RPMI8226 (cell line): ENCODE measurements at regions not wholly inside any gene's neighbourhood (a gene's known extent, or its start where the extent isn't known, plus 50 kb on each side); places are given as distances from the start of the nearest gene placed in this dataset.
"Not testable (repeated sequence)": the region's sequence is repeated elsewhere in the genome, so short reads cannot be mapped to it uniquely, and the experiment has no call there.

Source experiments
- DNase-seq: peaks from one replicate; pipeline ENCODE4 v3.0.0-alpha.2; 2015

- no peak for DNase-seq
Measured at GRCh38 chr1:10867914-10868598, 71.6 kb upstream of the CASZ1 start.

- DNase-seq = no peak
Measured at GRCh38 chr1:10868599-10868965, 72.1 kb upstream of the CASZ1 start.

GRCh38 chr1:10869933-10870332, 73.5 kb upstream of the CASZ1 start:
- no peak for DNase-seq

GRCh38 chr1:10870493-10871096, 74.1 kb upstream of the CASZ1 start:
- DNase-seq = no peak

GRCh38 chr1:10873189-10873588, 76.7 kb upstream of the CASZ1 start:
- DNase-seq = no peak

- no peak for DNase-seq
Measured at GRCh38 chr1:10874351-10874750, 77.9 kb upstream of the CASZ1 start.

- DNase-seq = no peak
Measured at GRCh38 chr1:10877894-10878293, 81.4 kb upstream of the CASZ1 start.

- DNase-seq = no peak
Measured at GRCh38 chr1:10878469-10878868, 82.0 kb upstream of the CASZ1 start.

- no peak for DNase-seq
Measured at GRCh38 chr1:10880063-10880462, 83.6 kb upstream of the CASZ1 start.

- DNase-seq = no peak
Measured at GRCh38 chr1:10881046-10881445, 84.6 kb upstream of the CASZ1 start.

- DNase-seq = no peak
Measured at GRCh38 chr1:10882069-10882468, 85.6 kb upstream of the CASZ1 start.

GRCh38 chr1:10887032-10887431, 90.6 kb upstream of the CASZ1 start:
- DNase-seq = not testable (repeated sequence)

- no peak for DNase-seq
Measured at GRCh38 chr1:10888291-10888690, 91.8 kb upstream of the CASZ1 start.

- no peak for DNase-seq
Measured at GRCh38 chr1:10888791-10889649, 92.6 kb upstream of the CASZ1 start.

GRCh38 chr1:10889650-10890353, 93.4 kb upstream of the CASZ1 start:
- DNase-seq = no peak

- no peak for DNase-seq
Measured at GRCh38 chr1:10890491-10891071, 94.1 kb upstream of the CASZ1 start.

- DNase-seq = no peak
Measured at GRCh38 chr1:10891091-10891490, 94.6 kb upstream of the CASZ1 start.

GRCh38 chr1:10892138-10893065, 96.0 kb upstream of the CASZ1 start:
- no peak for DNase-seq

- no peak for DNase-seq
Measured at GRCh38 chr1:10895621-10896020, 99.2 kb upstream of the CASZ1 start.

- DNase-seq = no peak
Measured at GRCh38 chr1:10896673-10897072, 100.2 kb upstream of the CASZ1 start.

GRCh38 chr1:10897321-10897980, 101.0 kb upstream of the CASZ1 start:
- DNase-seq = no peak
